ENCODE measurements at regions not wholly inside any gene's neighbourhood (a gene's known extent, or its start where the extent isn't known, plus 50 kb on each side); places are given as distances from the start of the nearest gene placed in this dataset.
A peak's percentile ranks its signal among the peaks of the same experiment; 100 is the strongest.

DNA sequence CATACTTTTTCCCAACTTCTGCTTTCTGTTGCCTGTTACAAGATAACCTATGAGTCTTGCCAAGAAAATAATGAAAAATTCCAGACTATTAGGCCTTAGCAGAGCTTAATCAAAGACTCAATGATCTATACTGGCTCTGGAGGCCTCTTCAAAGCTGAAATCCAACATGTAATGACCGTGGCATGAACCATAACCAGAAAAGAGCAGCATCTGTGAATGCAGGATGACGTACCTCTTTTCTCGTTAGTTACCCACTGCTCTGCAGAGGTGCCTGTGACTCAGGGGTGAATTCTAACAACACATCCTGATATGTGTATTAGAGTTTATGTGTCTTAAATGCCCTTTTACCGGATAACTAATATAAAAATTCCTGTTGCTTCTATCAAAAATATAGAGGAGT is 645.4 kb downstream of the PRELID2 start:
- Histone ChIP-seq H2BK20ac (ENCODE audit: low read depth, low read length) (no peak overlapping the region), H4K5ac (ENCODE audit: low read depth, low read length) (no peak overlapping the region), H3K79me1 (ENCODE audit: low read depth in 1 of 2, low read length in 2 of 2) (no peaks in the 10 kb centered on the region), H2BK5ac (ENCODE audit: low read depth, low read length, poor library complexity, severe bottlenecking) (no peak overlapping the region), H3K27me3 (ENCODE audit: control insufficient read depth, insufficient read depth, low read length) (no peaks in the 10 kb centered on the region), H3K4me3 (ENCODE audit: insufficient read depth, low read depth, low read length) (no peak overlapping the region), H4K20me1 (ENCODE audit: insufficient read depth, low read length) (no peaks in the 10 kb centered on the region), H3K36me3 (ENCODE audit: control insufficient read depth, insufficient read depth, low read length) (no peaks in the 10 kb centered on the region), H3K27ac (ENCODE audit: insufficient read depth, low read length) (no peak overlapping the region), H2AK5ac (ENCODE audit: low read depth, low read length) (no peak overlapping the region), H3K4me2 (ENCODE audit: low read depth, low read length) (no peak overlapping the region), H4K91ac (ENCODE audit: insufficient read depth, low read depth, low read length) (no peak overlapping the region), H3K9me3 (ENCODE audit: control insufficient read depth, insufficient read depth, low read length) (no peaks in the 10 kb centered on the region), H2BK15ac (ENCODE audit: low read depth, low read length) (no peak overlapping the region), H2AFZ (replicated peaks; ENCODE audit: low read length, poor library complexity) (no peak overlapping the region), H3K56ac (ENCODE audit: extremely low read depth, insufficient read depth, low read length) (no peak overlapping the region), H2AK9ac (replicated peaks; ENCODE audit: low read depth, low read length, poor library complexity) (no peak overlapping the region), H3K4ac (ENCODE audit: low read depth, low read length) (no peak overlapping the region), H3K18ac (ENCODE audit: low read depth, low read length) (no peak overlapping the region), H2BK120ac (ENCODE audit: low read depth, low read length) (no peak overlapping the region), H3K4me1 (ENCODE audit: control insufficient read depth, insufficient read depth, low read length) (no peaks in the 10 kb centered on the region), H3K14ac (replicated peaks; ENCODE audit: low read depth, low read length) (no peak overlapping the region), H3K9ac (ENCODE audit: low read depth, low read length) (no peak overlapping the region), H3K9me1 (ENCODE audit: insufficient read depth, low read length) (no peaks in the 10 kb centered on the region), H3K23ac (ENCODE audit: low read depth, low read length) (no peak overlapping the region), H4K8ac (ENCODE audit: low read depth in 2 of 2, low read length in 2 of 2) (no peak overlapping the region)
- no peak for TF ChIP-seq NFE2L2 (IDR thresholded peaks at IDR 0.05; ENCODE audit: low read depth, low read length)
- no peak for TF ChIP-seq ELK1 (IDR thresholded peaks at IDR 0.05; ENCODE audit: borderline replicate concordance, low read depth, low read length)
- TF ChIP-seq FOS (IDR thresholded peaks at IDR 0.05; ENCODE audit: low read depth, low read length): no peak
- no peak for TF ChIP-seq BHLHE40 (IDR thresholded peaks at IDR 0.05; ENCODE audit: low read depth, low read length)
- TF ChIP-seq RCOR1 (IDR thresholded peaks at IDR 0.05; ENCODE audit: insufficient replicate concordance, low read length): no peak
- TF ChIP-seq, protein P1, sequence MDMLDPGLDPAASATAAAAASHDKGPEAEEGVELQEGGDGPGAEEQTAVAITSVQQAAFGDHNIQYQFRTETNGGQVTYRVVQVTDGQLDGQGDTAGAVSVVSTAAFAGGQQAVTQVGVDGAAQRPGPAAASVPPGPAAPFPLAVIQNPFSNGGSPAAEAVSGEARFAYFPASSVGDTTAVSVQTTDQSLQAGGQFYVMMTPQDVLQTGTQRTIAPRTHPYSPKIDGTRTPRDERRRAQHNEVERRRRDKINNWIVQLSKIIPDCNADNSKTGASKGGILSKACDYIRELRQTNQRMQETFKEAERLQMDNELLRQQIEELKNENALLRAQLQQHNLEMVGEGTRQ (IDR thresholded peaks at IDR 0.05; ENCODE audit: low read depth, low read length): no peak
- TF ChIP-seq MAFK (IDR thresholded peaks at IDR 0.05; ENCODE audit: low read depth, low read length): no peak
- no peak for TF ChIP-seq MXI1 (IDR thresholded peaks at IDR 0.05; ENCODE audit: borderline replicate concordance, low read depth, low read length)
- TF ChIP-seq MAZ (IDR thresholded peaks at IDR 0.05; ENCODE audit: borderline replicate concordance, low read depth, low read length): no peak
- TF ChIP-seq RFX5 (IDR thresholded peaks at IDR 0.05; ENCODE audit: low read depth, low read length): no peak
- TF ChIP-seq CHD1 (IDR thresholded peaks at IDR 0.05; ENCODE audit: low read depth, low read length): no peak
- no peak for TF ChIP-seq POLR2A (IDR thresholded peaks at IDR 0.05; ENCODE audit: low read depth, low read length)
- TF ChIP-seq CTCF (conservative IDR thresholded peaks at IDR 0.05; ENCODE audit: low read depth, low read length): no peak
- TF ChIP-seq CEBPB (IDR thresholded peaks at IDR 0.05; ENCODE audit: low read depth, low read length): no peak
- TF ChIP-seq SMC3 (IDR thresholded peaks at IDR 0.05; ENCODE audit: low read depth, low read length): no peak
- no peak for TF ChIP-seq RAD21 (IDR thresholded peaks at IDR 0.05; ENCODE audit: low read length)
- ChIA-PET POLR2A (ENCODE audit: unreplicated experiment) (no interaction called here), CTCF (no interaction called here)
- in situ Hi-C loops (cut with MboI; ENCODE audit: low sequenced_read_pairs): no loop called here
- ATAC-seq (ENCODE audit: low read depth) (no peak), DNase-seq (peak; percentile 4)
- dilution Hi-C loops (cut with HindIII; ENCODE audit: low sequenced_read_pairs, unreplicated experiment): no loop called here
- no CpG with 5 or more reads among the region's 4 CpGs for WGBS, 2 experiments (ENCODE audit: extremely low coverage in 2 of 2, insufficient read length in 1 of 2)
- intact Hi-C loops (cut with micrococcal nuclease): no loop called here
- no TSS peak for BruUV-seq (replicated peaks)

Data from IMR-90 (cell line).